Heart left ventricle (tissue), 16 donors: ENCODE measurements at regions not wholly inside any gene's neighbourhood (a gene's known extent, or its start where the extent isn't known, plus 50 kb on each side); places are given as distances from the start of the nearest gene placed in this dataset.

Experiments
- ATAC-seq, 4 donors: fragments of 200-7000 bp; cut with Tn5 transposase; one replicate each; pipeline ENCODE4 v1.9.1; 2020 to 2022; ENCODE audit warnings: moderate library complexity in 4 of 4, mild to moderate bottlenecking in 3 of 4, moderate number of reproducible peaks in 1 of 4
- DNase-seq, 5 donors: peaks; one replicate each; pipeline ENCODE4 v3.0.0-alpha.2; 2020
- H3K27ac ChIP-seq, 12 donors: fragments of 200-600 bp; sonication (generic) in 4 of 12; one replicate each; pipeline versions ENCODE4 v1.5.0 to v1.8.0; 2016 to 2022; ENCODE audit warnings: mild to moderate bottlenecking in 2 of 12
- H3K27me3 ChIP-seq, 9 donors: fragments of 200-600 bp; sonication (generic) in 2 of 9; one replicate each; pipeline versions ENCODE4 v1.5.1 to v1.8.0; 2016 to 2022; ENCODE audit warnings: mild to moderate bottlenecking in 3 of 9
- H3K36me3 ChIP-seq, 9 donors: fragments of 200-600 bp; sonication (generic) in 2 of 9; one replicate each; pipeline versions ENCODE4 v1.5.0 to v1.8.0; 2018 to 2022; ENCODE audit warnings: mild to moderate bottlenecking in 2 of 9
- H3K4me1 ChIP-seq, 12 donors: fragments of 200-600 bp; sonication (generic) in 4 of 12; one replicate each; pipeline versions ENCODE4 v1.5.0 to v1.8.0; 2016 to 2022; ENCODE audit warnings: mild to moderate bottlenecking in 3 of 12
- H3K4me3 ChIP-seq, 12 donors: fragments of 200-600 bp; sonication (generic) in 4 of 12; one replicate each; pipeline versions ENCODE4 v1.5.0 to v1.8.0; 2017 to 2022; ENCODE audit warnings: mild to moderate bottlenecking in 9 of 12, moderate library complexity in 4 of 12
- H3K9me3 ChIP-seq, 12 donors: fragments of 200-600 bp; sonication (generic) in 4 of 12; one replicate each; pipeline versions ENCODE4 v1.5.0 to v1.8.0; 2016 to 2022; ENCODE audit warnings: mild to moderate bottlenecking in 1 of 12
- POLR2A ChIP-seq, 2 donors: fragments of 450-650 bp; IDR thresholded peaks; one replicate each; pipeline ENCODE4 v1.6.1; 2017; ENCODE audit warnings: antibody characterized with exemption in 2 of 2, mild to moderate bottlenecking in 2 of 2, moderate library complexity in 2 of 2
- WGBS, 4 donors: extraction: QIAGEN DNeasy Blood & Tissue Kit in 2 of 4; methylation state at CpG; one replicate each; pipeline versions ENCODE4 v1.1.5 to v1.1.7; 2013 to 2018; 5-methylcytosine and 5-hydroxymethylcytosine counted together
- intact Hi-C, 10 donors: fragments of 100-400 bp; cut with DNase I; formaldehyde crosslinking; loops; one replicate each; pipeline versions ENCODE4 v1.11.1 to v1.14.2; 2022
- TF ChIP-seq, protein P1 (sequence below), 12 donors: fragments of 200-600 bp; sonication (generic) in 4 of 12; IDR thresholded peaks; one replicate each; pipeline versions ENCODE4 v1.5.0 to v1.8.0; 2018 to 2022; ENCODE audit warnings: antibody characterized with exemption in 12 of 12, mild to moderate bottlenecking in 5 of 12
- donor health status: ischemic (EF 13 %, LVEDD 7.1; RV severe dilation, severe dysfunction).
- donor health status: healthy with polysubstance abuse.
- donor health status: DM: no; HTN: yes; CAD: no.
- donor health status: DM: no; HTN: no; CAD: no.
- donor health status: ischemic (EF 25% LVEDD 6.9; RV normal size, moderate dysfunction).
- donor health status: ischemic (EF 25% LVEDD 5.7; RV mildly dilated, moderate dysfunction).
- donor health status: healthy.
- donor health status: DM: yes; HTN: yes; CAD: no.
- donor health status: ischemic (EF 35%, LVEDD 5.7; RV mildly dilated, moderate dysfunction).
- donor health status: nonischemic (EF 11% LVEDD 7.7; RV severe dilation, severe dysfunction).
- donor health status: DM: yes; HTN: yes; CAD: no.
- donor health status: PGD.
- donor health status: ischemic (EF 29% LVEDD 5.4; RV normal size, mild dysfunction).
- donor health status: nonischemic (EF 23%, LVEDD 6.1; RV moderate dilation, normal function).

DNA sequence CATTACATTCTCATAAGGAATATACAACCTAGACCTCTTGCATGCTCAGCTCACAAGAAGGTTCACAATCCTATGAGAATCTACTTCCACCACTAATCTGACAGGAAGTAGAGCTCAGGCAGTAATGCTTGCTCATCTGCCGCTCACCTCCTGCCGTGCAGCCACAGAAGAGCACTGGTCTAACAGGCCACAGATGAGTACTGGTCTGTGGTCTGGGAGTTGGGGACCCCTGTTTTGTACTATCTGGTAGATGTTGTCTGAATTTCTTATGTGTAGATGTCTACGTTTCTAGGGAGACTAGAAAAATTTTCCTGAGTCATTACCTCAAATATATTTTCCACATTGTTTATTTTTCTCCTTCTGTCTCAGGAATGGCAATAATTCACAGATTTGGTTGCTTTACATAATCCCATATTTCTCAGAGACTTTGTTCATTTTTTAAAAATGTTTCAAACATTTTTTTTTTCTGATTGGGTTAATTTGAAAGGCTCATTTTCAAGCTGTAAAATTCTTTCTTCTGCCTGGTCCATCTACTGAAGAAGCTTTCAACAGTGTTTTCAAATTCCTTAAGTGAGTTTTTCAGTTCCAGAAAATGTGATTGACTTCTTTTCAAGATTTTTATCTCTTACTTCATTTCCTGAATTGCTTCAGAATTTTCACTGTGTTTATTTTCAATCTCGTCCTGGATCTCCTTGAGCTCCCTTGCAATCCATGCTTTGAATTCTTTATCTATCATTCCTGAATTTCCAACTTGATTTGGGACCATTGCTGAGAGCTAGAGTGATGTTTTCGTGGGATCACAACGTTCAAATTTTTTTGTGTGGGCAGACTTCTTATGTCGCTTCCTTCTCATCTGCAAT lies 1322.2 kb downstream of the PCDH9 start:
- Histone ChIP-seq H3K36me3 (no peaks in the 10 kb centered on the region), H3K4me3 (no peak overlapping the region), H3K4me1 (peaks cover 0 to 13% (median 0%) of the 10 kb centered on the region in 12 donors), H3K27me3 (no peaks in the 10 kb centered on the region), H3K9me3 (peaks cover 0 to 15% (median 4%) of the 10 kb centered on the region in 12 donors), H3K27ac (no peak overlapping the region)
- DNase-seq = no peak
- ATAC-seq = no peak
- intact Hi-C loops = no loop called here
- 81 to 86% (median 82%) methylated on average over 7 of the region's 7 CpGs for WGBS, 4 donors
- TF ChIP-seq, protein P1, sequence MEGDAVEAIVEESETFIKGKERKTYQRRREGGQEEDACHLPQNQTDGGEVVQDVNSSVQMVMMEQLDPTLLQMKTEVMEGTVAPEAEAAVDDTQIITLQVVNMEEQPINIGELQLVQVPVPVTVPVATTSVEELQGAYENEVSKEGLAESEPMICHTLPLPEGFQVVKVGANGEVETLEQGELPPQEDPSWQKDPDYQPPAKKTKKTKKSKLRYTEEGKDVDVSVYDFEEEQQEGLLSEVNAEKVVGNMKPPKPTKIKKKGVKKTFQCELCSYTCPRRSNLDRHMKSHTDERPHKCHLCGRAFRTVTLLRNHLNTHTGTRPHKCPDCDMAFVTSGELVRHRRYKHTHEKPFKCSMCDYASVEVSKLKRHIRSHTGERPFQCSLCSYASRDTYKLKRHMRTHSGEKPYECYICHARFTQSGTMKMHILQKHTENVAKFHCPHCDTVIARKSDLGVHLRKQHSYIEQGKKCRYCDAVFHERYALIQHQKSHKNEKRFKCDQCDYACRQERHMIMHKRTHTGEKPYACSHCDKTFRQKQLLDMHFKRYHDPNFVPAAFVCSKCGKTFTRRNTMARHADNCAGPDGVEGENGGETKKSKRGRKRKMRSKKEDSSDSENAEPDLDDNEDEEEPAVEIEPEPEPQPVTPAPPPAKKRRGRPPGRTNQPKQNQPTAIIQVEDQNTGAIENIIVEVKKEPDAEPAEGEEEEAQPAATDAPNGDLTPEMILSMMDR (IDR thresholded peaks at IDR 0.05) = no peak

DNA sequence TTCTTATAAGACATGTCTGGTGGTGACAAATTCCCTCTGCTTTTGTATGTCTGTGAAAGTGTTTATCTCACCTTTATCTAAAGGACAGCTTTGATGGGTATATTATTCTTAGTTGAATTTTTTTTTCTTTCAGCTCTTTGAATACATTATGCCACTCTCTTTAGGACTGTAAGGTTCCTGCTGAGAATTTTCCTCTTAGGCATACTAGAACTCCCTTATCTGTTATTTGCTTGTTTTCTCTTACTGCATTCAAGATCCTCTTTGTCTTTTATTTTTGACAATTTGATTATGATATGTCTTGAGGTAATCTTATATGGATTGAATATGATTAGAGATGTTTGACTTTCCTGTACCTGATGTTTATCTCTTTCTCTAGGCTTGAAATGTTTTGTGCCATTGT lies 1328.4 kb downstream of the PCDH9 start:
- Histone ChIP-seq H3K27me3 (no peaks in the 10 kb centered on the region), H3K36me3 (no peaks in the 10 kb centered on the region), H3K4me1 (no peaks in the 10 kb centered on the region), H3K27ac (no peak overlapping the region), H3K4me3 (no peak overlapping the region), H3K9me3 (peaks cover 0 to 15% (median 0%) of the 10 kb centered on the region in 12 donors)
- intact Hi-C loops = no loop called here
- TF ChIP-seq, protein P1 (IDR thresholded peaks at IDR 0.05) = no peak
- no peak for TF ChIP-seq POLR2A (IDR thresholded peaks at IDR 0.05)
- DNase-seq (no peak), ATAC-seq (no peak)

DNA sequence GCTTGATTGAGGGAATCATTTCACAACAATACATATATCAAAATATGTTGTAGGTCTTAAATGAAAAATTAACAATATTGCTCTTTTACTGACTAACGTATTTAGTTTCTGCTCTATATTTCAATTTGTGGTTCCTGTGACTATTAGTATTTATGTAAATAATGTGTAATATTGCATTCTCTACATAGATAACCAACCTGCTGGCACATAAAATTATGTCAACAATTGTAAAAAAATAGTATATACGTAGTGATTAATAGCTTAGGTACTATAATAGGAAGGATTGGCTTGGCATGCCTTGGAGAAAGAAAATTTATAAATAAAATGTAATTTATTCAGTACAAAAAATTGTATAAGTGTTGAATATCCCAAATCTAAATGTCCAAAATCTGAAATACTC lies 1336.1 kb downstream of the PCDH9 start:
- no peaks in the 10 kb centered on the region for H3K27me3 ChIP-seq
- intact Hi-C loops = no loop called here
- TF ChIP-seq, protein P1 (IDR thresholded peaks at IDR 0.05) = no peak
- TF ChIP-seq POLR2A (IDR thresholded peaks at IDR 0.05) = no peak
- H3K36me3 ChIP-seq = no peaks in the 10 kb centered on the region
- no peak overlapping the region for H3K4me3 ChIP-seq
- no peak overlapping the region for H3K27ac ChIP-seq
- 84 to 95% (median 92%) methylated on average over 2 of the region's 2 CpGs for WGBS, 4 donors
- H3K4me1 ChIP-seq = no peaks in the 10 kb centered on the region
- H3K9me3 ChIP-seq = no peaks in the 10 kb centered on the region
- ATAC-seq (no peak), DNase-seq (no peak)

DNA sequence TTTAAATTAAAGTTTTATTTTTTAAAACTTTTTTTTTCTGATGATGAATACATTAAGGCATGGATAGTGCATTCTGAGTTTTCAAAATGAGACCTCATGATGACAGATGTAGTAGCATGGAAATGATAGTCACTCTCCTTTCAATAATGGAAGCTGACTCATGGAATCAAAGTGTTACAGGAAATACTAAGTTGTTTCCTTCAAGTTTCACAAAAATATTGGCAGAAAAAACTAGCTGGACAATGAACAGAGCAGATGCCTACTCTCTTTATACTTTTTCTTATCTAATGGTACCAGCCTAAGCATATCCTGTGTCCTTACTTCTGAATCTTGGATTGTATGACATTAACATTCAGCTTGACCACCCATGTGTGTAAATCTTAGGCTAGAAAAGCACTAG lies 1337.3 kb downstream of the PCDH9 start:
- DNase-seq (no peak), ATAC-seq (no peak)
- Histone ChIP-seq H3K4me1 (no peaks in the 10 kb centered on the region), H3K4me3 (no peak overlapping the region), H3K27me3 (no peaks in the 10 kb centered on the region), H3K27ac (no peak overlapping the region), H3K9me3 (no peaks in the 10 kb centered on the region), H3K36me3 (no peaks in the 10 kb centered on the region)
- TF ChIP-seq POLR2A (IDR thresholded peaks at IDR 0.05) = no peak
- TF ChIP-seq, protein P1 (IDR thresholded peaks at IDR 0.05) = no peak
- intact Hi-C loops = no loop called here
